COLO668 (cell line): ENCODE measurements at regions not wholly inside any gene's neighbourhood (a gene's known extent, or its start where the extent isn't known, plus 50 kb on each side); places are given as distances from the start of the nearest gene placed in this dataset.
"Not testable (repeated sequence)": the region's sequence is repeated elsewhere in the genome, so short reads cannot be mapped to it uniquely, and the experiment has no call there.

Source experiments
- DNase-seq: peaks from one replicate; lab custom pipeline; 2025; ENCODE audit not compliant: unreplicated experiment; lab: John Stamatoyannopoulos, UW

DNA sequence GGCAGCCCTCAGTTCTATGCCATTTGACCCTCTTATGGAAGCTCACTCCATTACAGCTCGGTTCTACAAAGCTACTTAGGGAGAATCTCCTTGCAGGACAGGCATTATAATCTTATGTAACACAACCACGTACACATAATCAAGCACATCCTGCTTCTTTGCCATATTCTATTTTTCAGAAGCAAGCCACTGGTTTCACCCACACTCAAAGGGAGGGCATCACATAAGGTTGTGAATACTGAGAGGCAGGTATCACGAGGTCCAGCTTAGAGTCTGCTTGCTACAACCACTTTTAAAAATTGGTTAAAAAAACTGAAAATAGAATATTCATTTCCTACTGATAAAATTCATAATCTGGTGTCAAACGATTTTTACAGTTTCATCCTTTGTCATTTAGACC, 589.2 kb downstream of the SLC16A7 start:
- no peak for DNase-seq

DNA sequence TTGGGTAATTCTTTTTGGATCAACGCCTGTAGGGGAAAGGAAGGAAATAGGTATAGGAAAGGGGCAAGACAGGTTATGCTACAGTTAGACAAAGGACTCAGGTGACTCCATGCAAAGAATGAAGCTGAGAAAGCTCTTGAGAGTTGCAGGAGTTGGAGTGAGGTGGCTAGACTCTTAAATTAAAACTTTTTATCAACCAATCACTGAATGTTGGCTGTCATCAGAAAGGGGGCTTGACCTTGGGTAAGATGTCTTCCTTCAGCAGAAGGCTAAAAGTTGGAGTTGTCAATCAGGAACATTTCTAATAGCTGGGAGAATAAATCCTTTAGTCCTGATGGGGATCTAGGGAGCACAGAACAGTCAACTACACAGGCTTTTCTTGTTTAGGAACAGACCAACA, 595.4 kb downstream of the SLC16A7 start:
- DNase-seq, result no peak

DNA sequence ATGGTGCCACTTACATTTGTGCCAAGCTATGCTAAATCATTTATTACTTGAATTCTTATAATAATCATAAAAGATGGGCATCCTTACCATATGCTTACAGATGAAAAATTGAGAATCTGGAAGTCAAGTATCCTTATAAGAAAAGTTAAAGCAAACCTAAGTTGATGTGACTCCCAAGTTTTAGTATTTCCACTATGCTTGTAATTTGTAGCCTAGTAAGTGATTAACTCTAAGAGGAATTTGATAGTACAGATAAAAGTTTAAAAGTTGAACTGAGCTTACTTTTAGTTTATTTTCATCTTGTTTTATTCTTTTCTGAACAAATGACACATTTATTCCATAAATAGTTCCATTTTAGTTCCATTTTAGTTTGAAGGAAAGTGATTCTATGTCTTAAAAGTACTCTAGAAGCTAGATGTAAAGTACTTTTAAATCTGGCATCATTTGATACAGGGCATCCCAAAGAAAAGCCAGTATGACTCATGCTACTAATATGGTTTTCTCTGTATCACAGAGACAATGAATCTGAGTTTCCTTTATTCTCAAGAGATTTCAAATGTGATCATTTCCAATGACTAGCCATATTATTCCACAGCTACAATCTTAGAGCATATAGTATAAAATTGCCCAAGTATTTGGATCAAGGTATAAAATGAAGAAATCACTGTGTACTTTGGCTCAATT, 596.0 kb downstream of the SLC16A7 start:
- DNase-seq, result no peak

GRCh38 chr12:60194678-60195077, 598.8 kb downstream of the SLC16A7 start:
- DNase-seq, result no peak

- no peak for DNase-seq
Observed at GRCh38 chr12:60195483-60195882, 599.7 kb downstream of the SLC16A7 start.

DNA sequence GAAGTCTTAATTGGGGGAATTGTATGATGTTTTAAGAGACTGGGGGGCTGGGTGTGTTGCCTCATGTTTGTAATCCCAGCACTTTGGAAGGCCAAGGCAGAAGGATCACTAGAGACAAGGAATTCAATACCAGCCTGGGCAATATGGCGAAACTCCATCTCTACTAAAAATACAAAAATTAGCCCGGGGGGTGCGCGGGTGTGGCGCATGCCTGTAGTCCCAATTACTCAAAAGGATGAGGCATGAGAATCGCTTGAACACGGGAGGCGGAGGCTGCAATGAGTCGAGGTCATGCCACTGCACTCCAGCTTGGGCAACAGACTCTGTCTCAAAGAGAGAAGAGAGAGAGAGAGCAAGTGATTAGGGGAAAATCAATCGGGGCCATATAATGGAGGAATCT, 600.5 kb downstream of the SLC16A7 start:
- DNase-seq, result no peak

DNA sequence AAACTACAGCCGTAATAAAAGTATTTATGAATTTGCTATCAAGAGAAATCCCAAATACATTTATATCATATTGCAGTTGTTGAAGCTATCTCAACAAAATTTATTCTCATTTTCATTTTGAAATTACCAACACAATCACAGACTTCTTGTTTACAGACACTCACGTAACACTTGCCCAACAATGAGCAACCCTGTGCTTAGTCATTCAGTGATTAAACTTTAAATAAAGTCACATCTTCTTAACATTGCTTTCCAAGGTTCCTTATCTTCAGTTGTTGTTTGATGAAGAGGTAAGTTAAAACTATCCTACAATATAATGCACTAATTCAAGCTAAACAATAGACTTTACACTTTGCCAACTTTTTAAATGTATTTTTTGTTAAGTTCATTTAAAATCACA, 601.8 kb downstream of the SLC16A7 start:
- no peak for DNase-seq

DNA sequence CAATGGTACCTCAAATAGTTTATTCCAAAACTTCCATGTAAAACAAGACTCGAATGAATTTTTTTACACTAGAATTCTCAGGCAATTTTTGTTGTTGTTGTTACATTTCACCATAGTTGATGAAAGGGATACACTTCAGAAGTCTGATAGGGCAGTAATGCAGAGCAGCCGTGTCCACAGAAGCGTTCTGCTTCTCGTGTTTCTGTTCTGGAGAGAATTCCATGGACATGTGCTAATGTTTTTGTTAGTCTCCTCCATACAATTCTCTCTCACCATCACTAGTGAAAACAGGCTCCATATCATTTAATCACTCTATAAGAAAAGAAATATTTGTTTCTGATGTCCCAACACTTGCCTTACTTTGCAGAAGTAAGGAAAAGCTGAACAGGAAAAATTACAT, 606.1 kb downstream of the SLC16A7 start:
- DNase-seq, result no peak

GRCh38 chr12:60205500-60205899, 609.7 kb downstream of the SLC16A7 start:
- peak; percentile 7 for DNase-seq

DNA sequence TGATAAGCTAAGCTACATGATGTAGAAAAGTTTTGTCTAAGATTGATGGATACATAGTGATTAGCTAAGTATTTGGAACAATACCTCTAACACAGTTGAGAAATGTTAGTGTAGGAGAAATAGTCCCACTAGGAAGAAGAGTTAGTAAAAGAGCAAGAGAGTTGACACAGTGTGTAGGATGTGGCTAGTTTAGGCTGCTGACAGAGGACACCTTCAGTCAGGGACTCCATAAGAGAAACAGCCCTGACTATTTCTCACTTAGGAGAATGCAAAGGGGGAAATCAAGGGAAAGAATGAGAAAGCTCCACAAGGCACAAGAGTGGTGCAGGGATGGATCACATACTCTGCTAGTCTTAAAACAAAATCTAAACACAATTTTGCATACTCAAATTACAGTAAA, 613.7 kb downstream of the SLC16A7 start:
- no peak for DNase-seq

DNA sequence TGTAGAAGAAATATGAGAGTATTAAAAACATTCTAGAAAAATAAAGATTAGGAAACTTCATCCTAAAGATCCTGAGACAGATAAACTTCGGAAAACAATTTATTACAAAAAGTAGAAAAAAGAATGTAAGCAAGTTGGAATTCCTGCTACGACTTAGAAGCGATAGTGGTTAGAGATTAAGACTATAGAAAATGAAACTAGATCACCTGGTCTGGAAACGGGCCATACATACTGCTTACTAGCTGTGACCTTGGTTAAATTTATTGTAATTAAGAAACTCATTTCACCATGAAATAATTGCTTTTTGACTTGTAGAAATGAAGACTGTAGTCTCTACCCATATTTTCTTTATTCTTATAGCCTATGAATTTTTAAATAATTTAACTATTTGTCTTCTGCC, 614.1 kb downstream of the SLC16A7 start:
- no peak for DNase-seq

DNA sequence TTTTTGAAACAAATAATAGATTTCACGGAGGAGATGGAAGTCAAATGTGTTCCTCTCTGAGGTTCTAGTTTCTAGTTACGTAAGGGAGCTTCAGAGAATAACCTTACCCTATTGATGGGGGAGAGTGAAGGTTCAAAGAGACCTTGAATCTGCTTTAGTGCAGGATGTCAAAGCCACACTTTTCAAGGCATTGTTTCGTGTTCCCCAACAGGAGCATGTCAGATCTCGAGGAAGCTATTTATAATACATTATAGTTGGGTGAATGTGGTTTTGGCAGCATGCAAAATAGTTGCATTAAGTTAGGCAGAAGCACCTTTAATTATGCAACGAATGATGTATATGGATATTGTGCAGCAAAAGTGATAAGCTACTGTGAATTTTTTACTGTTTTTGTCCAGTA, 614.9 kb downstream of the SLC16A7 start:
- DNase-seq, result no peak

- no peak for DNase-seq
Observed at GRCh38 chr12:60211244-60211643, 615.4 kb downstream of the SLC16A7 start.

- DNase-seq, result no peak
Observed at GRCh38 chr12:60212159-60213000, 616.6 kb downstream of the SLC16A7 start.

DNA sequence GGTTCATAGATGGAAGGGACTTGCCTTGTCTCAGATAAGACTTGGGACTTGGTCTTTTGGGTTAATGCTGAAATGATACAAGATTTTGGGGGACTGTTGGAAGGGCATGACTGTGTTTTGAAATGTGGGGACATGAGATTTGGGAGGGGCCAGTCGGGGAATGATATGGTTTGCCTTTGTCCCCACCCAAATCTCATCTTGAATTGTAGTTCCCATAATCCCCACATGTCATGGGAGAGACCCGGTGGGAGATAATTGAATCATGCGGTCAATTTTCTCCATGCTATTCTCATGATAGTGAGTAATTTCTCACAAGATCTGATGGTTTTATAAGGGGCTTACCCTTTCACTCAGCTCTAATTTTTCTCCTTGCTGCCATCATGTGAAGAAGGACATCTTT, 617.4 kb downstream of the SLC16A7 start:
- DNase-seq, result not testable (repeated sequence)

- no peak for DNase-seq
Observed at GRCh38 chr12:60216226-60216625, 620.4 kb downstream of the SLC16A7 start.

- DNase-seq, result no peak
Observed at GRCh38 chr12:60223242-60223641, 627.4 kb downstream of the SLC16A7 start.

GRCh38 chr12:60225216-60226000, 629.6 kb downstream of the SLC16A7 start:
- no peak for DNase-seq

DNA sequence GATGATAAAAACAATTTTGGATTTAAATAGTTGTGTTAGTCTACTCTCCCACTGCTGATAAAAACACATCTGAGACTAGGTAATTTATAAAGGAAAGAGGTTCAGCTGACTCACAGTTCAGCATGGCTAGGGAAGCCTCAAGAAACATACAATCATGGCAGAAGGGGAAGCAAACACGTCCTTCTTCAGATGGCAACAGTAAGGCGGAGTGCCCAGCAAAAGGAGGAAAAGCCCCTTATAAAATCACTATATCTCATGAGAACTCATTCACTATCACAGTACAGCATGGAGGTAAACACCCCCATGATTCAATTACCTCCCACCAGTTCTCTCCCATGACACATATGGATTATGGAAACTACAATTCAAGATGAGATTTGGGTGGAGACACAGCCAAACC, 632.1 kb downstream of the SLC16A7 start:
- DNase-seq, result no peak

DNA sequence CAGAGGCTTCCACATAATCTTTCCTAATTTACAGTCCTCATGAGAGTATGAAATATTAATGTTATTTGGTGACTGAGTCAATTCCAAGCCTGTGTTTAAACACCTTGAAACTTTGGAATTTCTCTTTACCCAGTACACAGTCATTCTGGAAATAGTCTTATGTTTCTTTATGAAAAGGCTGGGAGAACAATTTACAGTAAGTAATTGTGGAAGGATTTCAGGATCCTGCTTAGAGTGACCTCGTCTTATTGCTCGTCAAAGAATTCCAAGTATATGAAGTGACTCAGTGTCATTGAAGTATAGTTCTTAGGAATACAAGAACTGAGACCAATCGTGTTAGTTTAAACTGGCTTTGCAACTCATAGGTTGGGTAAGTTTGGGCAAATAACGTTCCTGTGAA, 634.2 kb downstream of the SLC16A7 start:
- DNase-seq, result no peak

- DNase-seq, result no peak
Observed at GRCh38 chr12:60231303-60231702, 635.5 kb downstream of the SLC16A7 start.
